K562 (cell line): ENCODE measurements at regions not wholly inside any gene's neighbourhood (a gene's known extent, or its start where the extent isn't known, plus 50 kb on each side); places are given as distances from the start of the nearest gene placed in this dataset.
A peak's percentile ranks its signal among the peaks of the same experiment; 100 is the strongest.

Experiments used
- ATAC-seq: fragments of 200-7000 bp; cut with Tn5 transposase; 3 replicates; pipeline ENCODE4 v1.9.1; 2020; ENCODE audit warnings: moderate library complexity
- BruUV-seq: library from RNA; stranded (reverse); fragments of 400-500 nt; replicated peaks from 2 replicates; lab custom pipeline; 2021; lab: Mats Ljungman, UMichigan
- CTCF ChIA-PET: fragments of 300-600 bp; formaldehyde crosslinking; extraction: SDS; loops from one replicate; lab custom pipeline; 2021; ENCODE audit warnings: low intra/inter-chr PET ratio; lab: Yijun Ruan, JAX
- POLR2A ChIA-PET: fragments of 300-600, 350-650 bp; sonication (Branson Sonifier 250); formaldehyde crosslinking; extraction: SDS; loops from one replicate; lab custom pipeline; 2021; ENCODE audit warnings: antibody characterized with exemption, inconsistent platforms; lab: Yijun Ruan, JAX
- DNase-seq, 4 experiments: peaks; one replicate each; pipeline versions ENCODE4 v3.0.0 to v3.0.0-alpha.2; 2011 to 2018; ENCODE audit warnings: low spot score in 3 of 4, mixed read lengths in 3 of 4; ENCODE audit errors: extremely low read depth in 1 of 4
- FAIRE-seq: peaks from 2 replicates; lab custom pipeline; 2011; peaks lifted over from hg19 to GRCh38; lab: Jason Lieb, UNC
- H2AFZ ChIP-seq: 2 replicates; pipeline ENCODE4 v1.6.0; 2011; ENCODE audit warnings: low read depth, low read length, control low read depth, inconsistent platforms
- H3K27ac ChIP-seq: fragments of 200-600 bp; 3 replicates; pipeline ENCODE4 v1.8.0; 2011; ENCODE audit warnings: low read depth, mild to moderate bottlenecking, control low read depth, inconsistent platforms, low read length, moderate library complexity, mixed read lengths; ENCODE audit errors: extremely low read depth
- H3K27me3 ChIP-seq, 2 experiments: fragments of 300-600 bp in 1 of 2; 2 replicates in 1 of 2; 3 replicates in 1 of 2; pipeline versions ENCODE4 v1.6.0 to v1.8.0; 2011; ENCODE audit warnings: inconsistent platforms in 2 of 2, low read length in 2 of 2, mild to moderate bottlenecking in 1 of 2, mixed read lengths in 1 of 2, moderate library complexity in 1 of 2; ENCODE audit not compliant: control insufficient read depth in 2 of 2, insufficient read depth in 2 of 2
- H3K36me3 ChIP-seq: fragments of 300-600 bp; 3 replicates; pipeline ENCODE4 v1.8.0; 2011; ENCODE audit warnings: mild to moderate bottlenecking, low read length, inconsistent platforms; ENCODE audit not compliant: control insufficient read depth, insufficient read depth
- H3K4me1 ChIP-seq, 2 experiments: fragments of 200-600 bp in 1 of 2; replicated peaks in 1 of 2; 2 replicates in 1 of 2; 3 replicates in 1 of 2; pipeline versions ENCODE4 v1.5.1 to v1.8.0; 2011; ENCODE audit warnings: inconsistent platforms in 2 of 2, low read length in 2 of 2, mild to moderate bottlenecking in 1 of 2, mixed read lengths in 1 of 2, moderate library complexity in 1 of 2; ENCODE audit not compliant: control insufficient read depth in 2 of 2, insufficient read depth in 2 of 2
- H3K4me2 ChIP-seq: 2 replicates; pipeline ENCODE4 v1.6.1; 2011; ENCODE audit warnings: low read length, control low read depth, inconsistent platforms, mixed read lengths; ENCODE audit not compliant: insufficient read depth
- H3K4me3 ChIP-seq: fragments of 200-600 bp; sonication (generic), shearing (Covaris generic); 2 replicates; pipeline ENCODE4 v1.5.1; 2016; ENCODE audit warnings: control low read depth, inconsistent platforms
- H3K79me2 ChIP-seq: fragments of 200-600 bp; 3 replicates; pipeline ENCODE4 v1.8.0; 2011; ENCODE audit warnings: low read length, inconsistent platforms; ENCODE audit not compliant: control insufficient read depth, insufficient read depth
- H3K9ac ChIP-seq, 2 experiments: 2 replicates each; pipeline versions ENCODE4 v1.6.0 to v1.6.1; 2011; ENCODE audit warnings: low read depth in 2 of 2, low read length in 2 of 2, control low read depth in 1 of 2, inconsistent platforms in 1 of 2, mild to moderate bottlenecking in 1 of 2, mixed read lengths in 1 of 2; ENCODE audit not compliant: insufficient read depth in 1 of 2
- H3K9me1 ChIP-seq: one replicate; pipeline ENCODE4 v1.6.0; 2011; ENCODE audit warnings: inconsistent platforms, mild to moderate bottlenecking, low read length, moderate library complexity; ENCODE audit not compliant: control insufficient read depth, insufficient read depth
- H3K9me3 ChIP-seq: replicated peaks from 2 replicates; pipeline ENCODE4 v1.5.1; 2011; ENCODE audit warnings: low read depth, low read length, inconsistent platforms; ENCODE audit not compliant: control insufficient read depth, insufficient read depth
- H4K20me1 ChIP-seq: replicated peaks from 2 replicates; pipeline ENCODE4 v1.6.1; 2011; ENCODE audit warnings: low read length, inconsistent platforms, mixed read lengths; ENCODE audit not compliant: control insufficient read depth, insufficient read depth
- RAD21 ChIP-seq, 2 experiments: fragments of 250-450 bp in 1 of 2; fragments of 450-650 bp in 1 of 2; sonication (Bioruptor Pico) in 1 of 2; formaldehyde crosslinking in 1 of 2; IDR thresholded peaks in 1 of 2; conservative IDR thresholded peaks in 1 of 2; 2 replicates each; pipeline versions ENCODE4 v1.4.0 to v1.8.0; 2020 to 2022; ENCODE audit warnings: mild to moderate bottlenecking in 2 of 2, moderate library complexity in 1 of 2
- WGBS: fragments of 100-300 bp; shearing (Covaris generic); methylation state at CpG from one replicate; pipeline ENCODE4 v1.1.6; 2016; ENCODE audit warnings: low coverage, mixed read lengths; ENCODE audit not compliant: insufficient coverage; ENCODE audit errors: missing lambda C conversion rate; 5-methylcytosine and 5-hydroxymethylcytosine counted together
- in situ Hi-C: fragments of 300-500 bp; cut with MboI; formaldehyde crosslinking; loops from 4 replicates; pipeline ENCODE4 v1.15.0; 2018; ENCODE audit warnings: inconsistent platforms, mixed read lengths
- intact Hi-C: fragments of 100-400 bp; cut with micrococcal nuclease; formaldehyde crosslinking; loops from 2 replicates; pipeline ENCODE4 v1.14.2; 2022
- TF ChIP-seq, protein P1 (sequence below), 3 experiments: IDR thresholded peaks in 2 of 3; conservative IDR thresholded peaks in 1 of 3; 2 replicates each; pipeline ENCODE4 v1.5.1; 2011 to 2012; ENCODE audit warnings: low read length in 3 of 3, mild to moderate bottlenecking in 3 of 3, control low read depth in 2 of 3, improper control_type of control experiment in 1 of 3, inconsistent platforms in 1 of 3, low read depth in 1 of 3, mixed read lengths in 1 of 3, moderate library complexity in 1 of 3; ENCODE audit not compliant: insufficient read depth in 2 of 3
- TF ChIP-seq, protein P2 (sequence below), 2 experiments: fragments of 450-650 bp in 1 of 2; sonication (generic) in 1 of 2; formaldehyde crosslinking in 1 of 2; IDR thresholded peaks; 2 replicates each; pipeline versions ENCODE4 v1.7.1 to v1.9.0; 2016 to 2022; ENCODE audit warnings: inconsistent platforms in 1 of 2, mild to moderate bottlenecking in 1 of 2, missing genetic modification reagents in 1 of 2

DNA sequence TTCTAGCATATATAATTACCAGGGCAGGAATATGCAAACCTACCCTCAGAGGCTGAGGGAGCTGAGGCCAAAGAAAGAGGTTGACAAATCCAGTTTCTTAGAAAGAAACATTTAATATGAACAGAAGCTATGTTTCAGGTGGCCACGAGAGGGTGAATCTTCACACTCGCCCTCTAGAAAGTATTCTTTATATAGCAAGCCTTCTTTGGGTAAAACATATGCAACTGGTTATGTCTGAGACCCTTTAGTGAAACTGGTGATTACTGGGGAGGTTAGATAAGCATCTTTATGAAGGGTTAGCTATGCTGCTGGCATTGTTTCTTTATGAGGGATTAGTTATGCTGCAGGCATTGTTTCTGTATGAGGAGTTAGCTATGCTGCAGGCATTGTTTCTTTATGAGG, 50.7 kb upstream of the GOLGA6L2 start:
- H3K27me3 ChIP-seq = peaks cover 0 to 2% of the 10 kb centered on the region in 2 experiments; a peak in 3 of 5 replicates
- no peaks in the 10 kb centered on the region for H3K36me3 ChIP-seq
- no peak overlapping the region for H3K4me2 ChIP-seq
- no peak for FAIRE-seq
- H3K4me3 ChIP-seq = no peak overlapping the region
- no peaks in the 10 kb centered on the region for H3K79me2 ChIP-seq
- TF ChIP-seq RAD21 (CRISPR knock-in tag; conservative IDR thresholded peaks at IDR 0.05 in 1 of 2, IDR thresholded peaks at IDR 0.05 in 1 of 2) = peak in 1 of 2 experiments; percentile 46; a peak in 2 of 4 replicates
- TF ChIP-seq, protein P1, sequence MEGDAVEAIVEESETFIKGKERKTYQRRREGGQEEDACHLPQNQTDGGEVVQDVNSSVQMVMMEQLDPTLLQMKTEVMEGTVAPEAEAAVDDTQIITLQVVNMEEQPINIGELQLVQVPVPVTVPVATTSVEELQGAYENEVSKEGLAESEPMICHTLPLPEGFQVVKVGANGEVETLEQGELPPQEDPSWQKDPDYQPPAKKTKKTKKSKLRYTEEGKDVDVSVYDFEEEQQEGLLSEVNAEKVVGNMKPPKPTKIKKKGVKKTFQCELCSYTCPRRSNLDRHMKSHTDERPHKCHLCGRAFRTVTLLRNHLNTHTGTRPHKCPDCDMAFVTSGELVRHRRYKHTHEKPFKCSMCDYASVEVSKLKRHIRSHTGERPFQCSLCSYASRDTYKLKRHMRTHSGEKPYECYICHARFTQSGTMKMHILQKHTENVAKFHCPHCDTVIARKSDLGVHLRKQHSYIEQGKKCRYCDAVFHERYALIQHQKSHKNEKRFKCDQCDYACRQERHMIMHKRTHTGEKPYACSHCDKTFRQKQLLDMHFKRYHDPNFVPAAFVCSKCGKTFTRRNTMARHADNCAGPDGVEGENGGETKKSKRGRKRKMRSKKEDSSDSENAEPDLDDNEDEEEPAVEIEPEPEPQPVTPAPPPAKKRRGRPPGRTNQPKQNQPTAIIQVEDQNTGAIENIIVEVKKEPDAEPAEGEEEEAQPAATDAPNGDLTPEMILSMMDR (IDR thresholded peaks at IDR 0.05 in 2 of 3, conservative IDR thresholded peaks at IDR 0.05 in 1 of 3; ENCODE audit: insufficient read depth in 2 of 3, low read depth in 1 of 3, low read length in 3 of 3) = peak; percentile 42 to 64 (median 50); a peak in 5 of 6 replicates
- TF ChIP-seq, protein P2, sequence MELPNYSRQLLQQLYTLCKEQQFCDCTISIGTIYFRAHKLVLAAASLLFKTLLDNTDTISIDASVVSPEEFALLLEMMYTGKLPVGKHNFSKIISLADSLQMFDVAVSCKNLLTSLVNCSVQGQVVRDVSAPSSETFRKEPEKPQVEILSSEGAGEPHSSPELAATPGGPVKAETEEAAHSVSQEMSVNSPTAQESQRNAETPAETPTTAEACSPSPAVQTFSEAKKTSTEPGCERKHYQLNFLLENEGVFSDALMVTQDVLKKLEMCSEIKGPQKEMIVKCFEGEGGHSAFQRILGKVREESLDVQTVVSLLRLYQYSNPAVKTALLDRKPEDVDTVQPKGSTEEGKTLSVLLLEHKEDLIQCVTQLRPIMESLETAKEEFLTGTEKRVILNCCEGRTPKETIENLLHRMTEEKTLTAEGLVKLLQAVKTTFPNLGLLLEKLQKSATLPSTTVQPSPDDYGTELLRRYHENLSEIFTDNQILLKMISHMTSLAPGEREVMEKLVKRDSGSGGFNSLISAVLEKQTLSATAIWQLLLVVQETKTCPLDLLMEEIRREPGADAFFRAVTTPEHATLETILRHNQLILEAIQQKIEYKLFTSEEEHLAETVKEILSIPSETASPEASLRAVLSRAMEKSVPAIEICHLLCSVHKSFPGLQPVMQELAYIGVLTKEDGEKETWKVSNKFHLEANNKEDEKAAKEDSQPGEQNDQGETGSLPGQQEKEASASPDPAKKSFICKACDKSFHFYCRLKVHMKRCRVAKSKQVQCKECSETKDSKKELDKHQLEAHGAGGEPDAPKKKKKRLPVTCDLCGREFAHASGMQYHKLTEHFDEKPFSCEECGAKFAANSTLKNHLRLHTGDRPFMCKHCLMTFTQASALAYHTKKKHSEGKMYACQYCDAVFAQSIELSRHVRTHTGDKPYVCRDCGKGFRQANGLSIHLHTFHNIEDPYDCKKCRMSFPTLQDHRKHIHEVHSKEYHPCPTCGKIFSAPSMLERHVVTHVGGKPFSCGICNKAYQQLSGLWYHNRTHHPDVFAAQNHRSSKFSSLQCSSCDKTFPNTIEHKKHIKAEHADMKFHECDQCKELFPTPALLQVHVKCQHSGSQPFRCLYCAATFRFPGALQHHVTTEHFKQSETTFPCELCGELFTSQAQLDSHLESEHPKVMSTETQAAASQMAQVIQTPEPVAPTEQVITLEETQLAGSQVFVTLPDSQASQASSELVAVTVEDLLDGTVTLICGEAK (IDR thresholded peaks at IDR 0.05) = no peak
- TF ChIP-seq, protein P2 (CRISPR knock-in tag; IDR thresholded peaks at IDR 0.05) = no peak
- H3K27ac ChIP-seq = no peak overlapping the region
- POLR2A ChIA-PET = interaction anchor here (0.6 kb wide), 1 partner anchor 1934 kb away, joined by 3 read pairs; no protein-coding TSS in a partner anchor
- CTCF ChIA-PET = interaction anchor here (0.6 kb wide), 1 partner anchor 129 kb away, joined by 3 read pairs; no protein-coding TSS in a partner anchor
- no peaks in the 10 kb centered on the region for H4K20me1 ChIP-seq
- H3K9me3 ChIP-seq = no peaks in the 10 kb centered on the region
- no TSS peak for BruUV-seq
- ATAC-seq = peak; percentile 55; the same call in 1 of the 3 replicates
- intact Hi-C loops (loop anchor here (2.0 to 10.0 kb wide), 3 partner anchors 67 to 380 kb away; partner anchors contain the start of gene MKRN3), in situ Hi-C loops (no loop called here)
- WGBS = 3% methylated on average over 2 of the region's 2 CpGs
- no peak overlapping the region for H3K9ac ChIP-seq
- peak; percentile 11 to 39 (median 16) for DNase-seq
- no peaks in the 10 kb centered on the region for H3K9me1 ChIP-seq
- no peak overlapping the region for H2AFZ ChIP-seq
- no peaks in the 10 kb centered on the region for H3K4me1 ChIP-seq
